ENCODE measurements at regions not wholly inside any gene's neighbourhood (a gene's known extent, or its start where the extent isn't known, plus 50 kb on each side); places are given as distances from the start of the nearest gene placed in this dataset.

DNA sequence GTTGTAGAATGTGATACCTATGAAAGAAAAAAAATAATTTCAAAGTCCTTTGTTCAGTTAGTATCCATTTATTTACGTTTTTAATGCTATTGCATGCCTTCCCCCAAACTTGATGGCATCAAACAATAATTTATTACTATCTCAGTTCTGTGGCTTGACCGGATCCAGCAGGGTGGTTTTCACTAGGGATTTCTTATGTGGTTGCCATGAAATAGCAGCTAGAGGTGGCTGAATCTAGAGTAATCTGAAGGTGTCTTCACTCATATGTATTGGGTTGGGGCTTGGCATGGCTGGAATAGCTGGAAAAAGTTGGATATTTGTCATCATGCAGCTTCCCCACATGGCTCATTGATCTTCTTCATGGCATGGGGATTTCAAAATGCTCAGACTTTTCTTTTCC lies 619.3 kb upstream of the ZNF608 start:
- intact Hi-C loops (cut with micrococcal nuclease; ENCODE audit: unreplicated experiment): no loop called here
- no peaks in the 10 kb centered on the region for H3K4me1 ChIP-seq (ENCODE audit: insufficient read depth, low read length)
- 24% methylated on average over 2 of the region's 2 CpGs for WGBS (ENCODE audit: low lambda C conversion rate)
- ATAC-seq (no peak), FAIRE-seq (no peak), DNase-seq (ENCODE audit: low spot score) (no peak)
- no peak overlapping the region for H3K9ac ChIP-seq (ENCODE audit: insufficient read depth, low read depth, low read length)
- no peak for TF ChIP-seq U2AF2 (IDR thresholded peaks at IDR 0.05; ENCODE audit: low read depth, low read length)
- TF ChIP-seq RARA (CRISPR knock-in tag; IDR thresholded peaks at IDR 0.05): no peak
- no peak overlapping the region for H3K27ac ChIP-seq (ENCODE audit: extremely low read length, insufficient read depth, low read length)
- in situ Hi-C loops (cut with HindIII; ENCODE audit: extremely low pct_ligation_motif_present, low pct_unique_long_range_greater_than_20kb): no loop called here
- H3K9me3 ChIP-seq (ENCODE audit: low read length): peaks cover 9% of the 10 kb centered on the region; the same call in 1 of the 2 replicates
- no peak overlapping the region for H3K4me2 ChIP-seq (ENCODE audit: low read depth, low read length)
- H3K4me3 ChIP-seq (replicated peaks in 1 of 3; ENCODE audit: insufficient read depth in 1 of 3, low read depth in 2 of 3, low read length in 3 of 3): no peak overlapping the region
- BruUV-seq (replicated peaks): no TSS peak
- no peaks in the 10 kb centered on the region for H3K27me3 ChIP-seq (ENCODE audit: control insufficient read depth in 1 of 2, insufficient read depth in 2 of 2, low read length in 2 of 2)
- no peak overlapping the region for H2AFZ ChIP-seq (ENCODE audit: low read length)
- H3K36me3 ChIP-seq (replicated peaks in 1 of 2; ENCODE audit: control insufficient read depth in 1 of 2, insufficient read depth in 2 of 2, low read length in 2 of 2): no peaks in the 10 kb centered on the region
- no peaks in the 10 kb centered on the region for H4K20me1 ChIP-seq (ENCODE audit: insufficient read depth, low read length)
- ChIA-PET CTCF (ENCODE audit: low intra/inter-chr PET ratio, low total read pairs) (no interaction called here), POLR2A (no interaction called here)
- no peaks in the 10 kb centered on the region for H3K79me2 ChIP-seq (ENCODE audit: insufficient read depth, low read length)

DNA sequence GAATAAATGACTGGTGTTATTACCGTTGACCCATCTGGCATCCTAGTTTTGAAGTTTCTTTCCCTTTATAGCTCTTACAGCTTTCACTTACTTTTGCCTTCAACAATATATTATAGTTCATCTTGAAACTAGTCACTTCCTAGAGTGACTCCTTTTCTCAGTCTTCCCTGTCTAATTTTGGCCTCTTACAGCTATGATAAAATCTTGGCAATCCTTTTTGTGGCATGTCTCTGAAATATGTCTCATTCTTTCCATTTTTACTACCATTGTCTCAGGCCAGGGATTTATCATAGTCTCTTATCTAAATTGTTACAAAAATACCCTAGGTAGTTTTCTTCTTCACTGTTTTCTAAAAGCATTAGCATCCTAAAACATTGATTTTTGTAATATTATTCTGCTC lies 621.3 kb upstream of the ZNF608 start:
- no TSS peak for BruUV-seq (replicated peaks)
- Histone ChIP-seq H3K9me3 (ENCODE audit: low read length) (peaks cover 9% of the 10 kb centered on the region; the same call in 1 of the 2 replicates), H3K9ac (ENCODE audit: insufficient read depth, low read depth, low read length) (no peak overlapping the region), H3K36me3 (replicated peaks in 1 of 2; ENCODE audit: control insufficient read depth in 1 of 2, insufficient read depth in 2 of 2, low read length in 2 of 2) (no peaks in the 10 kb centered on the region), H3K4me2 (ENCODE audit: low read depth, low read length) (no peak overlapping the region), H3K4me3 (replicated peaks in 1 of 3; ENCODE audit: insufficient read depth in 1 of 3, low read depth in 2 of 3, low read length in 3 of 3) (no peak overlapping the region), H3K4me1 (ENCODE audit: insufficient read depth, low read length) (no peaks in the 10 kb centered on the region), H3K27ac (ENCODE audit: extremely low read length, insufficient read depth, low read length) (no peak overlapping the region), H3K27me3 (ENCODE audit: control insufficient read depth in 1 of 2, insufficient read depth in 2 of 2, low read length in 2 of 2) (no peaks in the 10 kb centered on the region), H2AFZ (ENCODE audit: low read length) (no peak overlapping the region), H4K20me1 (ENCODE audit: insufficient read depth, low read length) (no peaks in the 10 kb centered on the region), H3K79me2 (ENCODE audit: insufficient read depth, low read length) (no peaks in the 10 kb centered on the region)
- DNase-seq (ENCODE audit: low spot score): no peak
- in situ Hi-C loops (cut with HindIII; ENCODE audit: extremely low pct_ligation_motif_present, low pct_unique_long_range_greater_than_20kb) (no loop called here), intact Hi-C loops (cut with micrococcal nuclease; ENCODE audit: unreplicated experiment) (no loop called here)
- POLR2A ChIA-PET: no interaction called here
- CTCF ChIA-PET (ENCODE audit: low intra/inter-chr PET ratio, low total read pairs): no interaction called here
- FAIRE-seq: no peak
- ATAC-seq: no peak
- 4% methylated on average over 1 of the region's 1 CpG for WGBS (ENCODE audit: low lambda C conversion rate)
- TF ChIP-seq ZNF317 (CRISPR knock-in tag; IDR thresholded peaks at IDR 0.05) (no peak), ZNF44 (CRISPR knock-in tag; IDR thresholded peaks at IDR 0.05) (no peak), ZNF780A (CRISPR knock-in tag; IDR thresholded peaks at IDR 0.05) (no peak), ZNF746 (CRISPR knock-in tag; IDR thresholded peaks at IDR 0.05) (no peak), ZFP90 (CRISPR knock-in tag; IDR thresholded peaks at IDR 0.05; ENCODE audit: borderline replicate concordance) (no peak), ZNF788 (CRISPR knock-in tag; IDR thresholded peaks at IDR 0.05; ENCODE audit: borderline replicate concordance) (no peak)
- TF ChIP-seq, protein P1, sequence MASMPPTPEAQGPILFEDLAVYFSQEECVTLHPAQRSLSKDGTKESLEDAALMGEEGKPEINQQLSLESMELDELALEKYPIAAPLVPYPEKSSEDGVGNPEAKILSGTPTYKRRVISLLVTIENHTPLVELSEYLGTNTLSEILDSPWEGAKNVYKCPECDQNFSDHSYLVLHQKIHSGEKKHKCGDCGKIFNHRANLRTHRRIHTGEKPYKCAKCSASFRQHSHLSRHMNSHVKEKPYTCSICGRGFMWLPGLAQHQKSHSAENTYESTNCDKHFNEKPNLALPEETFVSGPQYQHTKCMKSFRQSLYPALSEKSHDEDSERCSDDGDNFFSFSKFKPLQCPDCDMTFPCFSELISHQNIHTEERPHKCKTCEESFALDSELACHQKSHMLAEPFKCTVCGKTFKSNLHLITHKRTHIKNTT (CRISPR knock-in tag; IDR thresholded peaks at IDR 0.05): no peak
- TF ChIP-seq, protein P2, sequence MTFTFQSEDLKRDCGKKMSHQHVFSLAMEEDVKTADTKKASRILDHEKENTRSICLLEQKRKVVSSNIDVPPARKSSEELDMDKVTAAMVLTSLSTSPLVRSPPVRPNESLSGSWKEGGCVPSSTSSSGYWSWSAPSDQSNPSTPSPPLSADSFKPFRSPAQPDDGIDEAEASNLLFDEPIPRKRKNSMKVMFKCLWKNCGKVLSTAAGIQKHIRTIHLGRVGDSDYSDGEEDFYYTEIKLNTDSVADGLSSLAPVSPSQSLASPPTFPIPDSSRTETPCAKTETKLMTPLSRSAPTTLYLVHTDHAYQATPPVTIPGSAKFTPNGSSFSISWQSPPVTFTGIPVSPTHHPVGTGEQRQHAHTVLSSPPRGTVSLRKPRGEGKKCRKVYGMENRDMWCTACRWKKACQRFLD (CRISPR knock-in tag; IDR thresholded peaks at IDR 0.05; ENCODE audit: borderline replicate concordance): no peak
- TF ChIP-seq, protein P3, sequence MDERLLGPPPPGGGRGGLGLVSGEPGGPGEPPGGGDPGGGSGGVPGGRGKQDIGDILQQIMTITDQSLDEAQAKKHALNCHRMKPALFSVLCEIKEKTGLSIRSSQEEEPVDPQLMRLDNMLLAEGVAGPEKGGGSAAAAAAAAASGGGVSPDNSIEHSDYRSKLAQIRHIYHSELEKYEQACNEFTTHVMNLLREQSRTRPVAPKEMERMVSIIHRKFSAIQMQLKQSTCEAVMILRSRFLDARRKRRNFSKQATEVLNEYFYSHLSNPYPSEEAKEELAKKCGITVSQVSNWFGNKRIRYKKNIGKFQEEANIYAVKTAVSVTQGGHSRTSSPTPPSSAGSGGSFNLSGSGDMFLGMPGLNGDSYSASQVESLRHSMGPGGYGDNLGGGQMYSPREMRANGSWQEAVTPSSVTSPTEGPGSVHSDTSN (CRISPR knock-in tag; IDR thresholded peaks at IDR 0.05): no peak
- TF ChIP-seq, protein P4, sequence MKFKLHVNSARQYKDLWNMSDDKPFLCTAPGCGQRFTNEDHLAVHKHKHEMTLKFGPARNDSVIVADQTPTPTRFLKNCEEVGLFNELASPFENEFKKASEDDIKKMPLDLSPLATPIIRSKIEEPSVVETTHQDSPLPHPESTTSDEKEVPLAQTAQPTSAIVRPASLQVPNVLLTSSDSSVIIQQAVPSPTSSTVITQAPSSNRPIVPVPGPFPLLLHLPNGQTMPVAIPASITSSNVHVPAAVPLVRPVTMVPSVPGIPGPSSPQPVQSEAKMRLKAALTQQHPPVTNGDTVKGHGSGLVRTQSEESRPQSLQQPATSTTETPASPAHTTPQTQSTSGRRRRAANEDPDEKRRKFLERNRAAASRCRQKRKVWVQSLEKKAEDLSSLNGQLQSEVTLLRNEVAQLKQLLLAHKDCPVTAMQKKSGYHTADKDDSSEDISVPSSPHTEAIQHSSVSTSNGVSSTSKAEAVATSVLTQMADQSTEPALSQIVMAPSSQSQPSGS (CRISPR knock-in tag; IDR thresholded peaks at IDR 0.05): no peak
- TF ChIP-seq, protein P5, sequence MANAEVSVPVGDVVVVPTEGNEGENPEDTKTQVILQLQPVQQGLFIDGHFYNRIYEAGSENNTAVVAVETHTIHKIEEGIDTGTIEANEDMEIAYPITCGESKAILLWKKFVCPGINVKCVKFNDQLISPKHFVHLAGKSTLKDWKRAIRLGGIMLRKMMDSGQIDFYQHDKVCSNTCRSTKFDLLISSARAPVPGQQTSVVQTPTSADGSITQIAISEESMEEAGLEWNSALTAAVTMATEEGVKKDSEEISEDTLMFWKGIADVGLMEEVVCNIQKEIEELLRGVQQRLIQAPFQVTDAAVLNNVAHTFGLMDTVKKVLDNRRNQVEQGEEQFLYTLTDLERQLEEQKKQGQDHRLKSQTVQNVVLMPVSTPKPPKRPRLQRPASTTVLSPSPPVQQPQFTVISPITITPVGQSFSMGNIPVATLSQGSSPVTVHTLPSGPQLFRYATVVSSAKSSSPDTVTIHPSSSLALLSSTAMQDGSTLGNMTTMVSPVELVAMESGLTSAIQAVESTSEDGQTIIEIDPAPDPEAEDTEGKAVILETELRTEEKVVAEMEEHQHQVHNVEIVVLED (CRISPR knock-in tag; IDR thresholded peaks at IDR 0.05; ENCODE audit: borderline replicate concordance): no peak

Data from HepG2 (cell line).